Peyer's patch (tissue), 4 donors: ENCODE measurements at regions not wholly inside any gene's neighbourhood (a gene's known extent, or its start where the extent isn't known, plus 50 kb on each side); places are given as distances from the start of the nearest gene placed in this dataset.

Experiments
- CTCF ChIP-seq, 6 experiments: fragments of 450-650 bp in 4 of 6; fragments of 200-600 bp in 2 of 6; sonication (generic) in 1 of 6; IDR thresholded peaks; one replicate each; pipeline ENCODE4 v1.5.1; 2017 to 2019; ENCODE audit warnings: antibody characterized with exemption in 6 of 6, mild to moderate bottlenecking in 3 of 6, moderate library complexity in 1 of 6
- POLR2A ChIP-seq, 2 donors: fragments of 450-650 bp; IDR thresholded peaks; one replicate each; pipeline ENCODE4 v1.5.1; 2017; ENCODE audit warnings: antibody characterized with exemption in 2 of 2, mild to moderate bottlenecking in 2 of 2, moderate library complexity in 2 of 2

GRCh38 chr15:47534673-47535072 lies 182.6 kb upstream of the SEMA6D start:
- TF ChIP-seq CTCF (IDR thresholded peaks at IDR 0.05) (no peak), POLR2A (IDR thresholded peaks at IDR 0.05) (no peak)
